Upper lobe of left lung (tissue), 4 donors: ENCODE measurements at regions not wholly inside any gene's neighbourhood (a gene's known extent, or its start where the extent isn't known, plus 50 kb on each side); places are given as distances from the start of the nearest gene placed in this dataset.

Experiments
- CTCF ChIP-seq, 6 experiments: fragments of 450-650 bp in 4 of 6; fragments of 200-600 bp in 2 of 6; sonication (generic) in 2 of 6; IDR thresholded peaks; one replicate each; pipeline ENCODE4 v1.5.1; 2016 to 2019; ENCODE audit warnings: antibody characterized with exemption in 6 of 6
- EP300 ChIP-seq, 4 donors: sonication (generic); formaldehyde crosslinking; IDR thresholded peaks; one replicate each; pipeline ENCODE4 v1.5.1; 2017; ENCODE audit warnings: antibody characterized with exemption in 4 of 4, control low read depth in 2 of 4
- POLR2A ChIP-seq, 4 donors: fragments of 450-650 bp; IDR thresholded peaks; one replicate each; pipeline ENCODE4 v1.5.1; 2016 to 2017; ENCODE audit warnings: antibody characterized with exemption in 4 of 4, mild to moderate bottlenecking in 2 of 4
- POLR2AphosphoS5 ChIP-seq, 2 donors: sonication (generic); formaldehyde crosslinking; IDR thresholded peaks; one replicate each; pipeline ENCODE4 v1.5.1; 2017; ENCODE audit warnings: antibody characterized with exemption in 2 of 2

GRCh38 chr4:123024710-123025109, 102.3 kb upstream of the NUDT6 start:
- TF ChIP-seq POLR2A (IDR thresholded peaks at IDR 0.05), result no peak
- no peak for TF ChIP-seq CTCF (IDR thresholded peaks at IDR 0.05)
- TF ChIP-seq EP300 (IDR thresholded peaks at IDR 0.05), result no peak
- TF ChIP-seq POLR2AphosphoS5 (IDR thresholded peaks at IDR 0.05), result no peak
